HEK293 (cell line): ENCODE measurements at regions not wholly inside any gene's neighbourhood (a gene's known extent, or its start where the extent isn't known, plus 50 kb on each side); places are given as distances from the start of the nearest gene placed in this dataset.

ENCODE experiments used
- CTCF ChIA-PET: fragments of 350-600 bp; formaldehyde crosslinking; extraction: SDS; loops from one replicate; lab custom pipeline; 2021; ENCODE audit warnings: antibody characterized with exemption; lab: Yijun Ruan, JAX
- POLR2A ChIA-PET: fragments of 300-600 bp; formaldehyde crosslinking; extraction: SDS; loops from one replicate; lab custom pipeline; 2020; ENCODE audit warnings: antibody characterized with exemption, inconsistent platforms; lab: Yijun Ruan, JAX
- H3K27ac ChIP-seq: fragments of 200-500 bp; sonication (Bioruptor generic); 2 replicates; pipeline ENCODE4 v1.5.1; 2014; ENCODE audit warnings: low read depth, low read length, control low read depth, inconsistent platforms; ENCODE audit errors: extremely low read depth
- H3K36me3 ChIP-seq, 2 experiments: fragments of 200-500 bp in 1 of 2; sonication (Bioruptor generic) in 1 of 2; 1 replicate in 1 of 2; 2 replicates in 1 of 2; pipeline ENCODE4 v1.5.1; 2014 to 2017; ENCODE audit warnings: inconsistent platforms in 2 of 2, low read length in 2 of 2; ENCODE audit not compliant: control insufficient read depth in 2 of 2, insufficient read depth in 1 of 2
- H3K4me1 ChIP-seq: fragments of 200-500 bp; sonication (Bioruptor generic); 2 replicates; pipeline ENCODE4 v1.5.1; 2014; ENCODE audit warnings: mild to moderate bottlenecking, low read length, inconsistent platforms; ENCODE audit not compliant: control insufficient read depth, insufficient read depth
- H3K4me3 ChIP-seq: 2 replicates; pipeline ENCODE4 v1.5.1; 2011; ENCODE audit warnings: low read depth, mild to moderate bottlenecking, control low read depth, low read length, moderate library complexity
- H3K9me3 ChIP-seq: fragments of 200-500 bp; sonication (Bioruptor generic); 2 replicates; pipeline ENCODE4 v1.5.1; 2014; ENCODE audit warnings: low read depth, low read length, inconsistent platforms; ENCODE audit not compliant: control insufficient read depth, insufficient read depth
- BCL11B ChIP-seq: fragments of 450-650 bp; formaldehyde crosslinking; IDR thresholded peaks from 2 replicates; pipeline ENCODE4 v1.5.1; 2016; ENCODE audit warnings: low read depth, missing biosample characterization, missing genetic modification characterization
- GLI4 ChIP-seq: fragments of 450-650 bp; formaldehyde crosslinking; IDR thresholded peaks from 2 replicates; pipeline ENCODE4 v1.5.1; 2016; ENCODE audit warnings: missing biosample characterization, missing genetic modification characterization
- HOXD13 ChIP-seq: sonication (generic); formaldehyde crosslinking; IDR thresholded peaks from 2 replicates; pipeline ENCODE4 v1.8.0; 2022; ENCODE audit warnings: missing genetic modification reagents, borderline replicate concordance
- OSR2 ChIP-seq: fragments of 450-650 bp; formaldehyde crosslinking; IDR thresholded peaks from 2 replicates; pipeline ENCODE4 v1.5.1; 2016; ENCODE audit warnings: missing biosample characterization, missing genetic modification characterization
- ZFP37 ChIP-seq: fragments of 450-650 bp; formaldehyde crosslinking; IDR thresholded peaks from 2 replicates; pipeline ENCODE4 v1.5.1; 2016; ENCODE audit warnings: missing biosample characterization, missing genetic modification characterization
- ZNF140 ChIP-seq: fragments of 450-650 bp; formaldehyde crosslinking; IDR thresholded peaks from 2 replicates; pipeline ENCODE4 v1.5.1; 2016; ENCODE audit warnings: missing biosample characterization, missing genetic modification characterization
- ZNF16 ChIP-seq: fragments of 450-650 bp; formaldehyde crosslinking; IDR thresholded peaks from 2 replicates; pipeline ENCODE4 v1.5.1; 2016; ENCODE audit warnings: low read depth, missing biosample characterization, missing genetic modification characterization
- ZNF202 ChIP-seq: fragments of 450-650 bp; formaldehyde crosslinking; IDR thresholded peaks from 2 replicates; pipeline ENCODE4 v1.5.1; 2016; ENCODE audit warnings: missing biosample characterization, missing genetic modification characterization, borderline replicate concordance
- ZNF274 ChIP-seq, 2 experiments: fragments of 200-500 bp in 1 of 2; fragments of 450-650 bp in 1 of 2; sonication (Bioruptor generic) in 1 of 2; formaldehyde crosslinking in 1 of 2; IDR thresholded peaks; 2 replicates each; pipeline versions ENCODE4 v1.5.1 to v1.6.1; 2014 to 2016; ENCODE audit warnings: borderline replicate concordance in 1 of 2, inconsistent platforms in 1 of 2, low read length in 1 of 2, missing biosample characterization in 1 of 2, missing genetic modification characterization in 1 of 2
- ZNF37A ChIP-seq: fragments of 450-650 bp; IDR thresholded peaks from 2 replicates; pipeline ENCODE4 v1.5.1; 2018; ENCODE audit warnings: missing biosample characterization, missing genetic modification characterization
- ZNF473 ChIP-seq: fragments of 450-650 bp; formaldehyde crosslinking; IDR thresholded peaks from 2 replicates; pipeline ENCODE4 v1.5.1; 2017; ENCODE audit warnings: missing biosample characterization, missing genetic modification characterization
- ZNF558 ChIP-seq: fragments of 450-650 bp; formaldehyde crosslinking; IDR thresholded peaks from 2 replicates; pipeline ENCODE4 v1.5.1; 2016; ENCODE audit warnings: missing biosample characterization, missing genetic modification characterization
- ZNF624 ChIP-seq: fragments of 450-650 bp; formaldehyde crosslinking; IDR thresholded peaks from 2 replicates; pipeline ENCODE4 v1.5.1; 2017; ENCODE audit warnings: missing biosample characterization, missing genetic modification characterization
- ZNF701 ChIP-seq: fragments of 450-650 bp; formaldehyde crosslinking; IDR thresholded peaks from 2 replicates; pipeline ENCODE4 v1.5.1; 2016; ENCODE audit warnings: missing biosample characterization, missing genetic modification characterization
- ZNF776 ChIP-seq: fragments of 450-650 bp; formaldehyde crosslinking; IDR thresholded peaks from 2 replicates; pipeline ENCODE4 v1.5.0; 2017; ENCODE audit warnings: missing biosample characterization, missing genetic modification characterization, borderline replicate concordance
- ZNF777 ChIP-seq: fragments of 450-650 bp; formaldehyde crosslinking; IDR thresholded peaks from 2 replicates; pipeline ENCODE4 v1.5.1; 2017; ENCODE audit warnings: missing biosample characterization, missing genetic modification characterization, borderline replicate concordance
- ZNF785 ChIP-seq: fragments of 450-650 bp; formaldehyde crosslinking; IDR thresholded peaks from 2 replicates; pipeline ENCODE4 v1.5.1; 2016; ENCODE audit warnings: missing biosample characterization, missing genetic modification characterization
- ZNF791 ChIP-seq: fragments of 450-650 bp; formaldehyde crosslinking; IDR thresholded peaks from 2 replicates; pipeline ENCODE4 v1.5.1; 2016; ENCODE audit warnings: missing biosample characterization, missing genetic modification characterization
- ZNF830 ChIP-seq: fragments of 450-650 bp; IDR thresholded peaks from 2 replicates; pipeline ENCODE4 v1.5.0; 2018; ENCODE audit warnings: missing biosample characterization, missing genetic modification characterization, low read depth, mild to moderate bottlenecking, moderate library complexity
- ZXDB ChIP-seq: fragments of 450-650 bp; formaldehyde crosslinking; IDR thresholded peaks from 2 replicates; pipeline ENCODE4 v1.5.1; 2016; ENCODE audit warnings: missing biosample characterization, missing genetic modification characterization
- TF ChIP-seq, protein P1 (sequence below): fragments of 450-650 bp; formaldehyde crosslinking; IDR thresholded peaks from 2 replicates; pipeline ENCODE4 v1.5.1; 2017; ENCODE audit warnings: missing biosample characterization, missing genetic modification characterization
- TF ChIP-seq, protein P2 (sequence below): fragments of 450-650 bp; formaldehyde crosslinking; IDR thresholded peaks from 2 replicates; pipeline ENCODE4 v1.5.0; 2017; ENCODE audit warnings: missing biosample characterization, missing genetic modification characterization, borderline replicate concordance

DNA sequence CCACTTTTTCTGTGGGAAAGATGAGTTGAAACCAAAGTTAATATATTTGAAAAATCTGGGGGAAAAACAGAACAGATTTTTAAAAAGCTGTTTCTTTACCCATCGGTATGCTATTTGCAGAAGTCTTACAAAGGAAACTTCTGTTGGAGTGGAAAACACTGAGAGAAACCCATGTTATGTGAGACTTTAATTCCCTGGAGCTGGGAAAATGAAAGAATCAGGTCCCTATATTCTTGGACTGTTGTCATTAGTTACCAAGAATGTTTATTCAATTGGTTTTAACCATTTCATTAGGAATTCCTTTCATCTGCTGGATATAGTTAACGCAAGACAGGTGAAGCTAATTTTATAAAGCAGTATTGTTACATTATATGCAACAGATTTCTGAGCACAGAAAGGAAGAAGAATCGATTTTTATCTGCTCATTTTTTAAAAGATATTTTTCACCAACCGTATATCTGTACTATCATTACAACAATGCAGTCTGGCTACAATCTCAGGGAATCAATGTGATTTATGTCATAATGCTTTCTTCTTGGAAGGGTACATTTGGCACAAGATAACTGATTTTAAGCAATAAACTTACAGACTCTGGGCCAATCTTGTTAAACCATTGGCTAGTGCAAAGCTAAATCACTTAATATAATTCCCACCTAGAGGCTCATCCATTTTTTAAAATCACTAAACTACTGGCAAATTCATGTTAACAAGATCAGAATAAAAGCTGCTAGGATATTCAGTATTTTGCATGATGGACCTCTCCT is 170.0 kb downstream of the MOXD1 start:
- CTCF ChIA-PET, result interaction anchor here (0.7 to 2.7 kb wide), 12 partner anchors 9 to 318 kb away, joined by 3 to 16 read pairs (median 4); no protein-coding TSS in a partner anchor
- H3K36me3 ChIP-seq, result no peaks in the 10 kb centered on the region
- no peak overlapping the region for H3K4me3 ChIP-seq
- POLR2A ChIA-PET, result interaction anchor here (1.6 kb wide), 1 partner anchor 280 kb away, joined by 3 read pairs; the partner anchor contains the start of gene CCN2
- no peak overlapping the region for H3K27ac ChIP-seq
- H3K4me1 ChIP-seq, result no peaks in the 10 kb centered on the region
- TF ChIP-seq ZNF558 (tag by site-specific recombination) (peak; percentile 54; the same call in 1 of the 2 replicates), ZNF274 (IDR thresholded peaks at IDR 0.05; ENCODE audit: low read length) (no peak), ZNF274 (tag by site-specific recombination; IDR thresholded peaks at IDR 0.05; ENCODE audit: borderline replicate concordance) (no peak)
- TF ChIP-seq, all 188 proteins: peak for 1
- no peaks in the 10 kb centered on the region for H3K9me3 ChIP-seq

DNA sequence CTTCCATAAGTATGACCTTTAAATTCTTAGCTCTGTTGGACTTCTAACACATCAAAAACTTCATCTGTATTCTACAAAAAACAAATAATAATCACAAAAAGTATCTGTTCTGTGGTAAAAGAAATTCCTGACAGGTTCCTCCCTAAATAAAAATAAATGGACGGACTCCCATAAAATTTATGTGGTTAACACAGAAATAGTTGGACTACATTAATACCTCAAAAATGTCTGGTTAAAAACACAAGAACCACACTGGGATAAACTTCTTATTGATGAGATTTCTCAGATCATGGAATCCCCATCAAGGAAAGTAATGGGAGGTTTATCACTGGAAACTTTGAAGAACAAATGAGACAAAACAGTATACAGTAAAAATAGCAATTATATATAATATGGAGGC is 172.4 kb downstream of the MOXD1 start:
- Histone ChIP-seq H3K4me3 (no peak overlapping the region), H3K9me3 (no peaks in the 10 kb centered on the region), H3K27ac (no peak overlapping the region), H3K36me3 (no peaks in the 10 kb centered on the region), H3K4me1 (no peaks in the 10 kb centered on the region)
- CTCF ChIA-PET, result interaction anchor here (0.6 to 1.4 kb wide), 4 partner anchors 10 to 312 kb away, joined by 3 to 4 read pairs (median 4); no protein-coding TSS in a partner anchor
- TF ChIP-seq BCL11B (tag by site-specific recombination) (no peak), OSR2 (tag by site-specific recombination) (no peak), ZNF202 (tag by site-specific recombination) (no peak), ZFP37 (tag by site-specific recombination) (no peak)
- POLR2A ChIA-PET, result no interaction called here

DNA sequence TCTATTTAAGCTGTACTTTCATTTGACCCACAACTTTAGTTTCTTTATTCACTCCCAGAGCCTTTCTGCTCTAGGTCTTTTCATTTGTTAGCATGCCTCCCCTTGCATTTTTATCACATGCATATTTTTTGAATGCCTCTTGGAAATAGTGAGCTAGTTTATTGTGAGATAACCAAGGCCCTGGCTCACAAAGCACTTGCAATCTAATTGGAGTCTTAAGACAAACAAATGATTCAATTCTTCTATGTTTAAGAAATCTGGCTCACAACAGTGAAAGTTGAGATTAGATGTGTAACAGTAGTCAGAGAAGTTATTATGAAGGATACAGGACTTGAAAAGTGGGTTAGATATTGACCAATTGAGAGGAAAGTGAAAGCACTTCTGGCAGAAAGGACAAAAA is 173.4 kb downstream of the MOXD1 start:
- Histone ChIP-seq H3K4me1 (no peaks in the 10 kb centered on the region), H3K9me3 (no peaks in the 10 kb centered on the region), H3K4me3 (no peak overlapping the region)
- TF ChIP-seq ZNF16 (tag by site-specific recombination), result no peak
- TF ChIP-seq ZNF777 (tag by site-specific recombination), result no peak
- no peak for TF ChIP-seq ZNF140 (tag by site-specific recombination)
- TF ChIP-seq ZNF701 (tag by site-specific recombination), result no peak
- TF ChIP-seq ZNF37A, result no peak
- TF ChIP-seq, all 188 proteins: peak for 0
- ChIA-PET POLR2A (no interaction called here), CTCF (interaction anchor here (0.7 to 2.4 kb wide), 9 partner anchors 9 to 1421 kb away, joined by 3 to 13 read pairs (median 4); no protein-coding TSS in a partner anchor)
- Histone ChIP-seq H3K27ac (no peak overlapping the region), H3K36me3 (no peaks in the 10 kb centered on the region)

DNA sequence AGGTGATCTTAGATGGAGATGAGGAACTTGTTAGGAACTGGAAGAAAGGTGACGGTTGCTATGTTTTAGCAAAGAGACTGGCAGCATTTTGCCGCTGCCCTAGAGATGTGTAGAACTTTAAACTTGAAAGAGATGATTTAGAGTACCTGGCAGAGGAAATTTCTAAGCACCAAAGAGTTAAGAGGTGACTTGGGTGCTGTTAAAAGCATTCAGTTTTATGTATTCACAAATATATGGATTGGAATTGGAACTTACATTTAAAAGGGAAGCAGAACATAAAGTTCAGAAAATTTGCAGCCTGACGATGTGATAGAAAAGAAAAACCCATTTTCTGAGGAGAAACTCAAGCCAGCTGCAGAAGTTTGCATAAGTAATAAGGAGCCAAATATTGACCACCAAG is 176.3 kb downstream of the MOXD1 start:
- no peak overlapping the region for H3K27ac ChIP-seq
- H3K4me3 ChIP-seq, result no peak overlapping the region
- POLR2A ChIA-PET, result no interaction called here
- no peaks in the 10 kb centered on the region for H3K36me3 ChIP-seq
- CTCF ChIA-PET, result interaction anchor here (0.7 to 1.0 kb wide), 2 partner anchors 54 to 709 kb away, joined by 3 to 4 read pairs; no protein-coding TSS in a partner anchor
- H3K4me1 ChIP-seq, result no peaks in the 10 kb centered on the region
- H3K9me3 ChIP-seq, result no peaks in the 10 kb centered on the region
- TF ChIP-seq ZNF791 (tag by site-specific recombination) (no peak), ZXDB (tag by site-specific recombination) (no peak), ZNF776 (tag by site-specific recombination) (no peak), HOXD13 (no peak), ZNF624 (tag by site-specific recombination) (no peak), GLI4 (no peak), ZNF830 (tag by site-specific recombination) (no peak), ZNF785 (tag by site-specific recombination) (no peak), ZNF473 (tag by site-specific recombination) (no peak)
- TF ChIP-seq, protein P1, sequence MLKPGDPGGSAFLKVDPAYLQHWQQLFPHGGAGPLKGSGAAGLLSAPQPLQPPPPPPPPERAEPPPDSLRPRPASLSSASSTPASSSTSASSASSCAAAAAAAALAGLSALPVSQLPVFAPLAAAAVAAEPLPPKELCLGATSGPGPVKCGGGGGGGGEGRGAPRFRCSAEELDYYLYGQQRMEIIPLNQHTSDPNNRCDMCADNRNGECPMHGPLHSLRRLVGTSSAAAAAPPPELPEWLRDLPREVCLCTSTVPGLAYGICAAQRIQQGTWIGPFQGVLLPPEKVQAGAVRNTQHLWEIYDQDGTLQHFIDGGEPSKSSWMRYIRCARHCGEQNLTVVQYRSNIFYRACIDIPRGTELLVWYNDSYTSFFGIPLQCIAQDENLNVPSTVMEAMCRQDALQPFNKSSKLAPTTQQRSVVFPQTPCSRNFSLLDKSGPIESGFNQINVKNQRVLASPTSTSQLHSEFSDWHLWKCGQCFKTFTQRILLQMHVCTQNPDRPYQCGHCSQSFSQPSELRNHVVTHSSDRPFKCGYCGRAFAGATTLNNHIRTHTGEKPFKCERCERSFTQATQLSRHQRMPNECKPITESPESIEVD (tag by site-specific recombination), result no peak
- TF ChIP-seq, protein P2, sequence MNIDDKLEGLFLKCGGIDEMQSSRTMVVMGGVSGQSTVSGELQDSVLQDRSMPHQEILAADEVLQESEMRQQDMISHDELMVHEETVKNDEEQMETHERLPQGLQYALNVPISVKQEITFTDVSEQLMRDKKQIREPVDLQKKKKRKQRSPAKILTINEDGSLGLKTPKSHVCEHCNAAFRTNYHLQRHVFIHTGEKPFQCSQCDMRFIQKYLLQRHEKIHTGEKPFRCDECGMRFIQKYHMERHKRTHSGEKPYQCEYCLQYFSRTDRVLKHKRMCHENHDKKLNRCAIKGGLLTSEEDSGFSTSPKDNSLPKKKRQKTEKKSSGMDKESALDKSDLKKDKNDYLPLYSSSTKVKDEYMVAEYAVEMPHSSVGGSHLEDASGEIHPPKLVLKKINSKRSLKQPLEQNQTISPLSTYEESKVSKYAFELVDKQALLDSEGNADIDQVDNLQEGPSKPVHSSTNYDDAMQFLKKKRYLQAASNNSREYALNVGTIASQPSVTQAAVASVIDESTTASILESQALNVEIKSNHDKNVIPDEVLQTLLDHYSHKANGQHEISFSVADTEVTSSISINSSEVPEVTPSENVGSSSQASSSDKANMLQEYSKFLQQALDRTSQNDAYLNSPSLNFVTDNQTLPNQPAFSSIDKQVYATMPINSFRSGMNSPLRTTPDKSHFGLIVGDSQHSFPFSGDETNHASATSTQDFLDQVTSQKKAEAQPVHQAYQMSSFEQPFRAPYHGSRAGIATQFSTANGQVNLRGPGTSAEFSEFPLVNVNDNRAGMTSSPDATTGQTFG, result no peak
